Peyer's patch (tissue), 4 donors: ENCODE measurements at regions not wholly inside any gene's neighbourhood (a gene's known extent, or its start where the extent isn't known, plus 50 kb on each side); places are given as distances from the start of the nearest gene placed in this dataset.
A peak's percentile ranks its signal among the peaks of the same experiment; 100 is the strongest.

Experiments
- DNase-seq, 3 donors: peaks; one replicate each; pipeline ENCODE4 v3.0.0-alpha.2; 2017 to 2019
- H3K27ac ChIP-seq, 4 donors: fragments of 200-600 bp; sonication (generic); one replicate each; pipeline ENCODE4 v1.5.1; 2016 to 2019
- H3K27me3 ChIP-seq, 2 donors: fragments of 200-600 bp; sonication (generic); one replicate each; pipeline ENCODE4 v1.5.1; 2019
- H3K36me3 ChIP-seq, 3 donors: fragments of 200-600 bp; sonication (generic); one replicate each; pipeline ENCODE4 v1.5.1; 2016 to 2019
- H3K4me1 ChIP-seq, 4 donors: fragments of 200-600 bp; sonication (generic); one replicate each; pipeline ENCODE4 v1.5.1; 2016 to 2019
- H3K4me3 ChIP-seq, 4 donors: fragments of 200-600 bp; sonication (generic); 1 replicate in 3 of 4; 2 replicates in 1 of 4; pipeline ENCODE4 v1.5.1; 2016 to 2019; ENCODE audit warnings: mild to moderate bottlenecking in 1 of 4
- H3K9me3 ChIP-seq, 4 donors: fragments of 200-600 bp; sonication (generic); one replicate each; pipeline ENCODE4 v1.5.1; 2016 to 2019; ENCODE audit warnings: mild to moderate bottlenecking in 1 of 4
- POLR2A ChIP-seq, 2 donors: fragments of 450-650 bp; IDR thresholded peaks; one replicate each; pipeline ENCODE4 v1.5.1; 2017; ENCODE audit warnings: antibody characterized with exemption in 2 of 2, mild to moderate bottlenecking in 2 of 2, moderate library complexity in 2 of 2
- TF ChIP-seq, protein P1 (sequence below), 6 experiments: fragments of 450-650 bp in 4 of 6; fragments of 200-600 bp in 2 of 6; sonication (generic) in 1 of 6; IDR thresholded peaks; one replicate each; pipeline ENCODE4 v1.5.1; 2017 to 2019; ENCODE audit warnings: antibody characterized with exemption in 6 of 6, mild to moderate bottlenecking in 3 of 6, moderate library complexity in 1 of 6

GRCh38 chr21:15119486-15119885, 54.7 kb upstream of the NRIP1 start:
- Histone ChIP-seq H3K27me3 (no peaks in the 10 kb centered on the region), H3K4me3 (no peak overlapping the region), H3K27ac (no peak overlapping the region), H3K9me3 (no peaks in the 10 kb centered on the region), H3K36me3 (no peaks in the 10 kb centered on the region), H3K4me1 (no peaks in the 10 kb centered on the region)
- no peak for TF ChIP-seq POLR2A (IDR thresholded peaks at IDR 0.05)
- TF ChIP-seq, protein P1, sequence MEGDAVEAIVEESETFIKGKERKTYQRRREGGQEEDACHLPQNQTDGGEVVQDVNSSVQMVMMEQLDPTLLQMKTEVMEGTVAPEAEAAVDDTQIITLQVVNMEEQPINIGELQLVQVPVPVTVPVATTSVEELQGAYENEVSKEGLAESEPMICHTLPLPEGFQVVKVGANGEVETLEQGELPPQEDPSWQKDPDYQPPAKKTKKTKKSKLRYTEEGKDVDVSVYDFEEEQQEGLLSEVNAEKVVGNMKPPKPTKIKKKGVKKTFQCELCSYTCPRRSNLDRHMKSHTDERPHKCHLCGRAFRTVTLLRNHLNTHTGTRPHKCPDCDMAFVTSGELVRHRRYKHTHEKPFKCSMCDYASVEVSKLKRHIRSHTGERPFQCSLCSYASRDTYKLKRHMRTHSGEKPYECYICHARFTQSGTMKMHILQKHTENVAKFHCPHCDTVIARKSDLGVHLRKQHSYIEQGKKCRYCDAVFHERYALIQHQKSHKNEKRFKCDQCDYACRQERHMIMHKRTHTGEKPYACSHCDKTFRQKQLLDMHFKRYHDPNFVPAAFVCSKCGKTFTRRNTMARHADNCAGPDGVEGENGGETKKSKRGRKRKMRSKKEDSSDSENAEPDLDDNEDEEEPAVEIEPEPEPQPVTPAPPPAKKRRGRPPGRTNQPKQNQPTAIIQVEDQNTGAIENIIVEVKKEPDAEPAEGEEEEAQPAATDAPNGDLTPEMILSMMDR (IDR thresholded peaks at IDR 0.05): no peak
- DNase-seq: no peak

GRCh38 chr21:15121097-15121654, 56.4 kb upstream of the NRIP1 start:
- Histone ChIP-seq H3K4me1 (no peaks in the 10 kb centered on the region), H3K4me3 (no peak overlapping the region), H3K36me3 (no peaks in the 10 kb centered on the region), H3K9me3 (no peaks in the 10 kb centered on the region), H3K27me3 (no peaks in the 10 kb centered on the region), H3K27ac (peak overlapping the region in 2 of 4 donors; percentile 13 to 25)
- TF ChIP-seq, protein P1 (IDR thresholded peaks at IDR 0.05): no peak
- TF ChIP-seq POLR2A (IDR thresholded peaks at IDR 0.05): no peak
- DNase-seq: no peak

GRCh38 chr21:15121655-15122120, 56.9 kb upstream of the NRIP1 start:
- no peaks in the 10 kb centered on the region for H3K27me3 ChIP-seq
- no peaks in the 10 kb centered on the region for H3K4me1 ChIP-seq
- H3K9me3 ChIP-seq: no peaks in the 10 kb centered on the region
- H3K27ac ChIP-seq: peak overlapping the region in 2 of 4 donors; percentile 13 to 25
- H3K4me3 ChIP-seq: no peak overlapping the region
- TF ChIP-seq, protein P1 (IDR thresholded peaks at IDR 0.05): no peak
- TF ChIP-seq POLR2A (IDR thresholded peaks at IDR 0.05): no peak
- no peaks in the 10 kb centered on the region for H3K36me3 ChIP-seq
- no peak for DNase-seq

DNA sequence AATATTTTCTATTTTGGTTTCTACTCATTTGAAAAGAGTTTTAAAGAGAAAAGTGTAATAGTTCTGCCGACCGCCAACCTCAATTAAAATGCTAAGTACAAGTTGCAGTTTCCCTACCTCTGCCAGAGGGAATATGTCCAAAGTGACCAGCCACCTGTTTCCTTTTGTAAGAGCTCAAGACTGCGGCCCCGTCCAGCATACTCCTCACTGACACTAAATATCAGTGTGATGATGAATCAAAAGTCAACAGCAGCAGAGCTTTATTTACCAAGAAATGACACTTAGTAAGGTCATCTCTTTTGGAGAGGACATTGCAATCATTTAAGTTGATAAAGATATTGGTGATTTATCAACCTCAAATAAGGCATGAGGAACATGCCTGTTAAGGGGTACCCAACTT, 57.4 kb upstream of the NRIP1 start:
- no peak overlapping the region for H3K27ac ChIP-seq
- no peak for TF ChIP-seq POLR2A (IDR thresholded peaks at IDR 0.05)
- TF ChIP-seq, protein P1 (IDR thresholded peaks at IDR 0.05): no peak
- H3K4me1 ChIP-seq: no peaks in the 10 kb centered on the region
- no peaks in the 10 kb centered on the region for H3K9me3 ChIP-seq
- DNase-seq: no peak
- H3K36me3 ChIP-seq: no peaks in the 10 kb centered on the region
- no peaks in the 10 kb centered on the region for H3K27me3 ChIP-seq
- no peak overlapping the region for H3K4me3 ChIP-seq

- Histone ChIP-seq H3K27me3 (no peaks in the 10 kb centered on the region), H3K36me3 (no peaks in the 10 kb centered on the region), H3K4me3 (no peak overlapping the region), H3K27ac (no peak overlapping the region), H3K4me1 (peaks cover 0 to 6% (median 0%) of the 10 kb centered on the region in 4 donors), H3K9me3 (no peaks in the 10 kb centered on the region)
- TF ChIP-seq POLR2A (IDR thresholded peaks at IDR 0.05): no peak
- TF ChIP-seq, protein P1 (IDR thresholded peaks at IDR 0.05): no peak
- DNase-seq: no peak
Observed at GRCh38 chr21:15124731-15125130, 59.9 kb upstream of the NRIP1 start.

DNA sequence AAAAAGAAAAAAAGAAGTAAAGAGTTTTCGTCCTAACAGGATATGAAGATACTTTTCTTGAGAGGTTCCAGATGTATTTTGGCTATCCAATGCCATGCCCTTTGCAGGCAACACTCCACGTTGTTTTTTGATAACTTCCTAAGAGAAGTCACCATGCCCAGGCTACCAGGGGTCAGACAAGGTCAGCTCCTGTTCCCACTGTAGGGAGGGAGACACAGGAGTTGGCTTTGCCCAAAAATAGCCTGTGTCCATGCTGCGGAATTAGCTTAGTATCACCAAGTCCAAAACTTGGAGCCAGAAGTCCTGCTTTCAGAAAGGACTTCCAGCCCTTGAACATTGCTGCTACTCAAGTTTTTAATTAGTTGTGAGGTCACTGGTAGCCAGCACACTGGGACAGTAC, 62.1 kb upstream of the NRIP1 start:
- Histone ChIP-seq H3K36me3 (no peaks in the 10 kb centered on the region), H3K27me3 (no peaks in the 10 kb centered on the region), H3K9me3 (no peaks in the 10 kb centered on the region), H3K4me1 (peaks cover 0 to 6% (median 0%) of the 10 kb centered on the region in 4 donors), H3K27ac (no peak overlapping the region), H3K4me3 (no peak overlapping the region)
- TF ChIP-seq, protein P1 (IDR thresholded peaks at IDR 0.05): no peak
- TF ChIP-seq POLR2A (IDR thresholded peaks at IDR 0.05): no peak
- no peak for DNase-seq
